ENCODE measurements at regions not wholly inside any gene's neighbourhood (a gene's known extent, or its start where the extent isn't known, plus 50 kb on each side); places are given as distances from the start of the nearest gene placed in this dataset.

GRCh38 chr16:66128371-66128770 is 238.1 kb upstream of the CDH5 start:
- no peak for TF ChIP-seq CTCF (IDR thresholded peaks at IDR 0.05; ENCODE audit: insufficient read depth, low read length)
- H3K4me3 ChIP-seq (ENCODE audit: low read depth, low read length) = no peak overlapping the region
- peak; percentile 20 for DNase-seq (ENCODE audit: low read depth)

- no peak for DNase-seq (ENCODE audit: low read depth)
- no peak overlapping the region for H3K4me3 ChIP-seq (ENCODE audit: low read depth, low read length)
- no peak for TF ChIP-seq CTCF (IDR thresholded peaks at IDR 0.05; ENCODE audit: insufficient read depth, low read length)
These were observed 238.8 kb upstream of the CDH5 start for GRCh38 chr16:66127459-66128370.

- no peak overlapping the region for H3K4me3 ChIP-seq (ENCODE audit: low read depth, low read length)
- no peak for TF ChIP-seq CTCF (IDR thresholded peaks at IDR 0.05; ENCODE audit: insufficient read depth, low read length)
- no peak for DNase-seq (ENCODE audit: low read depth)
These were observed 245.0 kb upstream of the CDH5 start for GRCh38 chr16:66121466-66121865.

GRCh38 chr16:66120656-66121055 is 245.8 kb upstream of the CDH5 start:
- DNase-seq (ENCODE audit: low read depth) = no peak
- TF ChIP-seq CTCF (IDR thresholded peaks at IDR 0.05; ENCODE audit: insufficient read depth, low read length) = no peak
- no peak overlapping the region for H3K4me3 ChIP-seq (ENCODE audit: low read depth, low read length)

- no peak for TF ChIP-seq CTCF (IDR thresholded peaks at IDR 0.05; ENCODE audit: insufficient read depth, low read length)
- peak; percentile 44 for DNase-seq (ENCODE audit: low read depth)
- H3K4me3 ChIP-seq (ENCODE audit: low read depth, low read length) = no peak overlapping the region
These were observed 250.1 kb upstream of the CDH5 start for GRCh38 chr16:66116163-66117002.

- TF ChIP-seq CTCF (IDR thresholded peaks at IDR 0.05; ENCODE audit: insufficient read depth, low read length) = no peak
- no peak overlapping the region for H3K4me3 ChIP-seq (ENCODE audit: low read depth, low read length)
- DNase-seq (ENCODE audit: low read depth) = no peak
These were observed 251.1 kb upstream of the CDH5 start for GRCh38 chr16:66115373-66115772.

Measured in fibroblast of the aortic adventitia (primary cell).